Activated naive CD8-positive, alpha-beta T cell treated with anti-CD3 and anti-CD28 coated beads, Interleukin-2, amount 50 U/mL, for 24 hours (primary cell): ENCODE measurements at regions not wholly inside any gene's neighbourhood (a gene's known extent, or its start where the extent isn't known, plus 50 kb on each side); places are given as distances from the start of the nearest gene placed in this dataset.

Source experiments
- ATAC-seq: fragments of 150-1000 bp; cut with Tn5 transposase; one replicate; pipeline ENCODE4 v1.10.0; 2021
- DNase-seq: peaks from one replicate; pipeline ENCODE4 v3.0.0; 2021
- H3K27ac Mint-ChIP-seq: one replicate; pipeline ENCODE4 v1.8.0; 2021; ENCODE audit warnings: mild to moderate bottlenecking, mixed read lengths
- H3K27me3 Mint-ChIP-seq: one replicate; pipeline ENCODE4 v1.8.0; 2021; ENCODE audit warnings: mixed read lengths
- H3K36me3 Mint-ChIP-seq: one replicate; pipeline ENCODE4 v1.8.0; 2021; ENCODE audit warnings: low read depth, mixed read lengths
- H3K4me1 Mint-ChIP-seq: one replicate; pipeline ENCODE4 v1.8.0; 2021; ENCODE audit warnings: mixed read lengths
- H3K4me3 Mint-ChIP-seq: one replicate; pipeline ENCODE4 v1.8.0; 2021; ENCODE audit warnings: mild to moderate bottlenecking, moderate library complexity, mixed read lengths
- H3K9me3 Mint-ChIP-seq: one replicate; pipeline ENCODE4 v1.8.0; 2021; ENCODE audit warnings: mixed read lengths

GRCh38 chr13:99655351-99656091 lies 154.2 kb downstream of the TM9SF2 start:
- Mint-ChIP-seq H3K4me3 (peak overlapping the region; percentile 36), H3K27ac (peak overlapping the region; percentile 81), H3K9me3 (no peaks in the 10 kb centered on the region), H3K27me3 (no peaks in the 10 kb centered on the region), H3K36me3 (no peaks in the 10 kb centered on the region), H3K4me1 (peaks cover 41% of the 10 kb centered on the region)
- peak; percentile 37 for DNase-seq
- ATAC-seq: peak; percentile 75

DNA sequence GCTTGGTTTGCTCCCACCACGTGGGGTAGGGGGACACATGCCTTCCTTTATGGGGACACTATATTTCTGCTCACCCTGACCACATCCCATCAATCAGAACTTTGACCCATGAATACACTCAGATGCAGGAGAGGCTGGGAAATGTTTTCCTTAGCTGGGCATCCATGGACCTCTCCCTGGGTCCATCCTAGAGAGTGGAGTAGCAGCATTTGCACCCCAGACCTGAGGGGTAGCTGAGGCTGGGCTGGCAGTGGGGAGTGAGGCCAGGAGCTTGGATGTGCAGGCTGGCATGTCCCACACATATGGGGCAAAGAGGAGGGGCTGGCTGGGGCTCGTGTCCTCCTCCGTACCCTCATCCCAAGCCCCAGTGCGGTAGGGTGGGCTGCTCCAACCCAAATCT lies 152.8 kb downstream of the TM9SF2 start:
- H3K36me3 Mint-ChIP-seq: no peaks in the 10 kb centered on the region
- ATAC-seq (no peak), DNase-seq (no peak)
- peaks cover 37% of the 10 kb centered on the region for H3K4me1 Mint-ChIP-seq
- no peak overlapping the region for H3K27ac Mint-ChIP-seq
- H3K27me3 Mint-ChIP-seq: no peaks in the 10 kb centered on the region
- no peaks in the 10 kb centered on the region for H3K9me3 Mint-ChIP-seq
- no peak overlapping the region for H3K4me3 Mint-ChIP-seq

- Mint-ChIP-seq H3K4me3 (no peak overlapping the region), H3K27me3 (no peaks in the 10 kb centered on the region), H3K27ac (no peak overlapping the region), H3K4me1 (peaks cover 31% of the 10 kb centered on the region), H3K36me3 (no peaks in the 10 kb centered on the region), H3K9me3 (no peaks in the 10 kb centered on the region)
- DNase-seq (no peak), ATAC-seq (no peak)
Observed at GRCh38 chr13:99653526-99653925, 152.3 kb downstream of the TM9SF2 start.

GRCh38 chr13:99652901-99653300 lies 151.6 kb downstream of the TM9SF2 start:
- peaks cover 29% of the 10 kb centered on the region for H3K4me1 Mint-ChIP-seq
- no peaks in the 10 kb centered on the region for H3K36me3 Mint-ChIP-seq
- DNase-seq (no peak), ATAC-seq (no peak)
- no peak overlapping the region for H3K27ac Mint-ChIP-seq
- no peaks in the 10 kb centered on the region for H3K9me3 Mint-ChIP-seq
- H3K27me3 Mint-ChIP-seq: no peaks in the 10 kb centered on the region
- no peak overlapping the region for H3K4me3 Mint-ChIP-seq

DNA sequence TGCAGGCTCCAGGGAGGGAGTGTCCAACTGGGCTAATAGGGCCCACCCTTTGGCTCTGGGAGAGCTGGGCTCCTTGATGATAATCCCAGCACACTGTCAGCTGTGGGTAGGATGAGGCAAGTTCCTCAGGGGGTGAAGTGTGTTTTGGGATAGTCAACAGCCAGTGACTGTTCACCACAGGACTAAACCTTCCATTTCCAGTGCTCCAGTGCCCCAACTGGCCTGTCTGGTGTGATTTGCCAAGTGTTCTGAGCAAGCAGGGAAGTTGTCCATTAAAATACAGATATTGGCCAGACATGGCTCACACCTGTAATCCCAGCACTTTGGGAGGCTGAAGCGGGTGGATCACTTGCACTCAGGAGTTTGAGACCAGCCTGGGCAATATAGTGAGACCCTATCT lies 150.9 kb downstream of the TM9SF2 start:
- Mint-ChIP-seq H3K4me1 (peaks cover 22% of the 10 kb centered on the region), H3K4me3 (no peak overlapping the region), H3K36me3 (no peaks in the 10 kb centered on the region), H3K27me3 (no peaks in the 10 kb centered on the region), H3K27ac (no peak overlapping the region), H3K9me3 (no peaks in the 10 kb centered on the region)
- DNase-seq: no peak
- no peak for ATAC-seq

DNA sequence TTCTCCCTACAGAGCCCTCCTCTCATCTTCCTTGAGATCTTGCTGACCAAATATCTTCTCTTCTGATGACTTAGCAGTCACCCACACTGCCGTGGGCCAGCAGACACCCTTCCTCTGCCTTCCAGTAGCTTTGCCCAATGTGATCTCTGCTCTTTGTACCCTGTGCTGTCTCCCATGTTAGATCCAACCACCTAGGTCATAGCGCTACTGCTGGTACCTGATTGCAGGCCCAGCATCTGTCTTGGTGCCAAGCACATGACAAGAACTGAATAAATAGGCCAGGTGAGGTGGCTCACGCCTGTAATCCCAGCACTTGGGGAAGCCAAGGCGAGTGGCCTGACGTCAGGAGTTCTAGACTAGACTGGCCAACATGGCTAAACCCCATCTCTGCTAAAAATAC lies 149.7 kb downstream of the TM9SF2 start:
- Mint-ChIP-seq H3K27me3 (no peaks in the 10 kb centered on the region), H3K4me3 (no peak overlapping the region), H3K36me3 (no peaks in the 10 kb centered on the region), H3K4me1 (peaks cover 11% of the 10 kb centered on the region), H3K9me3 (no peaks in the 10 kb centered on the region), H3K27ac (no peak overlapping the region)
- DNase-seq: no peak
- ATAC-seq: no peak

DNA sequence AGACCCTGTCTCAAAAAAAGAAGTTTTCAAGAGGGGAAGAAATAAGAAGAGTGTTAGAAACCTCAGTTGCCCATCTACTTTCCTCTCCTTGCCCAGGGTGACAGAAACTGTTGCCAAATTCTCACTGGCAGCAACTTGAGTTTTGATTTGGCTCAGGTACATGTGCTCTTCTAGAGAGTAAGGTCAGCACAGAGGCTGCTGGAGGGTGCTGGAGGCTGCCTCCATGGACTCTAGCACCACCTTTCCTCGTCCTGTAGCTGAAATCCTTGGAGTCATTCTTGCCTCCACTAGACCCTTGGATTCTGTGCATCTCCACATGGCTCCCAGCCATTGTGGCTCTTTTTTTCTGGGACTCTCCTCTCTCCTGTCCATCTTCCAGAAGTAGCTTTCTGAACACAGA lies 149.1 kb downstream of the TM9SF2 start:
- no peaks in the 10 kb centered on the region for H3K27me3 Mint-ChIP-seq
- H3K4me3 Mint-ChIP-seq: no peak overlapping the region
- H3K9me3 Mint-ChIP-seq: no peaks in the 10 kb centered on the region
- H3K36me3 Mint-ChIP-seq: no peaks in the 10 kb centered on the region
- peaks cover 4% of the 10 kb centered on the region for H3K4me1 Mint-ChIP-seq
- H3K27ac Mint-ChIP-seq: no peak overlapping the region
- ATAC-seq (no peak), DNase-seq (no peak)

GRCh38 chr13:99648927-99649326 lies 147.7 kb downstream of the TM9SF2 start:
- Mint-ChIP-seq H3K9me3 (no peaks in the 10 kb centered on the region), H3K27me3 (no peaks in the 10 kb centered on the region), H3K27ac (no peak overlapping the region), H3K4me3 (no peak overlapping the region), H3K36me3 (no peaks in the 10 kb centered on the region), H3K4me1 (no peaks in the 10 kb centered on the region)
- ATAC-seq (no peak), DNase-seq (no peak)

DNA sequence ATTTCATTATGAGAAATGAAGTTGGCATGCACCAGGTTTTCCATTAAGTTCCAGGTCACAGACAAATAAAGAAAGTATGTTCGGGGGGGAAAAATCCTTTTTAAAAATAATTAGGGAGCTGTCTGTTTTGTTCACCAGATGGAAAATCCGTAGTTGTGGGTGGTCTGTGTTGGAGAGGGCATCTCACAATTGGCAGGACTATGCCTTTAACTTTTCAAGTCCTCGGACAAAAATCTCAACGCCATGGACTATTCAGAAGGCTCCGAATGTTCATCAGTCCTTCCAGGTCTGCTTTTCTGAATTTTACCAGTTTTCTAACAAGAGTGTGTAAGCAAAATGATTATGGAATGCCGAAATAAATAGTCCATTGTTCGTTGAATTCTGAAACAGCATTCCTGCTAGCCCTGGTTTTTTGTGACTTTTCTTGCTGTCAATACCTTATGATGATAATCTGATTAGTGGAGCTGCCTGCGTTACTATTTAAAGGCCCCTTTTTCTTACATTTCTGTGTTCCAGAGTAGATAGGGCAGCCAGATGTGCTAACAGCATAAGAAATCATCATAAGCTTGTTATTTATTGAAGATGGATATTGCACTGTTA lies 146.9 kb downstream of the TM9SF2 start:
- Mint-ChIP-seq H3K27ac (no peak overlapping the region), H3K27me3 (no peaks in the 10 kb centered on the region), H3K36me3 (no peaks in the 10 kb centered on the region), H3K9me3 (no peaks in the 10 kb centered on the region), H3K4me1 (no peaks in the 10 kb centered on the region), H3K4me3 (no peak overlapping the region)
- DNase-seq (no peak), ATAC-seq (no peak)

GRCh38 chr13:99647596-99647985 lies 146.3 kb downstream of the TM9SF2 start:
- H3K36me3 Mint-ChIP-seq: no peaks in the 10 kb centered on the region
- ATAC-seq (no peak), DNase-seq (no peak)
- H3K27ac Mint-ChIP-seq: no peak overlapping the region
- H3K27me3 Mint-ChIP-seq: no peaks in the 10 kb centered on the region
- H3K9me3 Mint-ChIP-seq: no peaks in the 10 kb centered on the region
- H3K4me1 Mint-ChIP-seq: no peaks in the 10 kb centered on the region
- H3K4me3 Mint-ChIP-seq: no peak overlapping the region

DNA sequence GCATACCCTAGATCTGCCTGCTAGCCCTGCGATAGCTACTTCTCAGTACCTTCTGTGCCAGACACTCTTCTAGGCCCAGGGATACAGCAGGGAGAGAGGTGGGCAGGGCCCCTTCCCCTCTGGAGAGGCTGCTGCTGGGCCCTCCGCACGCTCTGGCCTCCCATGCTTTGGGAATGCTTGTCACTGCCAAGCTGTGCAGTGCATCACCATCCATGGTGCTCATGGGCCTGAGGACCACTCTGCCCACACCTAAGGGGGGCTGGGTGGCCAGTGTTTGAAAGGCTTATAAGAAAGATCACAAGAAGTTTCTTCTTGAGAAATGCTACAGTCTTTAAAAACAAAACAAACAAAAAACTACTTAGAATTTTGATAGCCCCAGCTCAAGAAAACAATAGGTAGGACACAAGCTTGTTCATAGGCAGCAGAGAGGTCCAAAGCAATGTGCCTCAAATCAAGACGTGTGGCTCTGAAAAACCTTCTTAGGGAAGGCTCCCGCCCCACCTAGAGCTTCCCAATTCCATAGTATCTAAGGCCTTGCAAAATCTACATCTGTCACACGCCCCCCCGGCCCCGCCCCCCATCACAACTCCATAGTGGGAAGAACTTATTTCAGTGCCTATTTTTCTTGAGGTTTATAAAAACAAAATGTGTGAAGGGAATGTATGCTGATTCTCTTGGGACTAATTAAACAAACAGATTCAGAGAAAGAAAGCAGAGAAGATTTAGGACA lies 145.8 kb downstream of the TM9SF2 start:
- no peaks in the 10 kb centered on the region for H3K9me3 Mint-ChIP-seq
- H3K27me3 Mint-ChIP-seq: no peaks in the 10 kb centered on the region
- ATAC-seq (no peak), DNase-seq (no peak)
- H3K4me1 Mint-ChIP-seq: no peaks in the 10 kb centered on the region
- H3K27ac Mint-ChIP-seq: no peak overlapping the region
- no peak overlapping the region for H3K4me3 Mint-ChIP-seq
- H3K36me3 Mint-ChIP-seq: no peaks in the 10 kb centered on the region

GRCh38 chr13:99642841-99643240 lies 141.6 kb downstream of the TM9SF2 start:
- Mint-ChIP-seq H3K27me3 (no peaks in the 10 kb centered on the region), H3K4me1 (peaks cover 3% of the 10 kb centered on the region), H3K27ac (no peak overlapping the region), H3K36me3 (no peaks in the 10 kb centered on the region), H3K4me3 (no peak overlapping the region), H3K9me3 (no peaks in the 10 kb centered on the region)
- no peak for DNase-seq
- ATAC-seq: no peak

GRCh38 chr13:99642006-99642405 lies 140.7 kb downstream of the TM9SF2 start:
- DNase-seq (no peak), ATAC-seq (no peak)
- Mint-ChIP-seq H3K4me1 (peaks cover 3% of the 10 kb centered on the region), H3K36me3 (no peaks in the 10 kb centered on the region), H3K27ac (no peak overlapping the region), H3K4me3 (no peak overlapping the region), H3K9me3 (no peaks in the 10 kb centered on the region), H3K27me3 (no peaks in the 10 kb centered on the region)

DNA sequence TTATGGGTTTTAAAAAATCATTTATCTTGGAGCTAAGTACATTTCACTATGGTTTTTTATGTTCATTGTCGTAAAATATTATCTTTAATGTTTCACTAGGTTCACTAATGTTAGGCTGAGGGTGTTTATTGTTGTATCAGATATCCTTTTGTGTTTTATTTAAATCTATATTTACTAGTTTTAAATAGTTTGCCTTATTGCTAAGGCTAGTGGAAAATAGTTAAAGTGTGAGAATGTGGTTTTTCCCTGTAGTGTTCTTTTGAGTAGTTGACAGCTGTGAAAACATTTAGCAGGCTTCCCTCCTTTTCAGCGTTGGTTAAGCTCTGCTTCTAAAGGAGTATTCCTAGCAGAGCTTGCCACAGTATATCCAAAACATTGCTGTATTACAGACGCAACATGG lies 139.0 kb downstream of the TM9SF2 start:
- no peak for ATAC-seq

DNA sequence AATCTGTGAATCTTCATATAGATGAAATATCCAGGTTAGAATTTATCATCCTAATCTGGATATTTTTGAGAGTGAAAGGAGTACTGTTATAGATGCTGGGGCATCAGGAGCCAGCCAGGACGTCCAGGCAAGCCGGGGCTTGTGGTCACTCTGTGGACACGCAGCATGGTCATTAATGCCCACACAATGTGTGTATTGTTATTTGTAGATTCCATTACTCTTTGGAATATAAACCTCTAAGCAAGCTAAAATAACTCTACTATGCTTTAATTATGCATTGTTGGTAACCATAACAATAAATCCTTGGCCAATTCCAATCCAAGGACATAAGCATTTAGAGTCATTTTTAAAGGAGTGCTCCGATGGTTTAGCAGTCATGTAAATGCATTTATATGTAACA lies 137.9 kb downstream of the TM9SF2 start:
- Mint-ChIP-seq H3K4me3 (no peak overlapping the region), H3K27ac (no peak overlapping the region), H3K9me3 (no peaks in the 10 kb centered on the region), H3K4me1 (peaks cover 3% of the 10 kb centered on the region), H3K27me3 (no peaks in the 10 kb centered on the region), H3K36me3 (no peaks in the 10 kb centered on the region)
- ATAC-seq (no peak), DNase-seq (no peak)

More for the DNA sequence above, 139.0 kb downstream of the TM9SF2 start:
- no peak for DNase-seq
- no peaks in the 10 kb centered on the region for H3K27me3 Mint-ChIP-seq
- H3K4me1 Mint-ChIP-seq: peaks cover 3% of the 10 kb centered on the region
- H3K27ac Mint-ChIP-seq: no peak overlapping the region
- H3K9me3 Mint-ChIP-seq: no peaks in the 10 kb centered on the region
- no peaks in the 10 kb centered on the region for H3K36me3 Mint-ChIP-seq
- no peak overlapping the region for H3K4me3 Mint-ChIP-seq
